GM10266 (cell line): ENCODE measurements at regions not wholly inside any gene's neighbourhood (a gene's known extent, or its start where the extent isn't known, plus 50 kb on each side); places are given as distances from the start of the nearest gene placed in this dataset.

ENCODE experiments used
- DNase-seq: peaks from one replicate; pipeline ENCODE4 v3.0.0; 2012; ENCODE audit errors: extremely low spot score
- CTCF ChIP-seq: IDR thresholded peaks from 2 replicates; pipeline ENCODE4 v1.5.1; 2012; ENCODE audit warnings: mild to moderate bottlenecking, low read depth; ENCODE audit not compliant: control insufficient read depth, insufficient read depth; ENCODE audit errors: missing control alignments

- DNase-seq: no peak
- TF ChIP-seq CTCF: no peak
Observed at GRCh38 chr13:83332751-83333150, 549.5 kb downstream of the SLITRK1 start.

GRCh38 chr13:83327091-83327490, 555.2 kb downstream of the SLITRK1 start:
- DNase-seq: no peak
- no peak for TF ChIP-seq CTCF

- no peak for DNase-seq
Observed at GRCh38 chr13:83325125-83325853, 557.0 kb downstream of the SLITRK1 start.

GRCh38 chr13:83311886-83312577, 570.2 kb downstream of the SLITRK1 start:
- no peak for TF ChIP-seq CTCF
- DNase-seq: no peak

More at GRCh38 chr13:83325125-83325853, 557.0 kb downstream of the SLITRK1 start:
- TF ChIP-seq CTCF: no peak

- no peak for TF ChIP-seq CTCF
- DNase-seq: no peak
Observed at GRCh38 chr13:83298617-83299016, 583.7 kb downstream of the SLITRK1 start.

- DNase-seq: no peak
- no peak for TF ChIP-seq CTCF
Observed at GRCh38 chr13:83297586-83298290, 584.5 kb downstream of the SLITRK1 start.

- no peak for TF ChIP-seq CTCF
- DNase-seq: no peak
Observed at GRCh38 chr13:83295686-83296085, 586.6 kb downstream of the SLITRK1 start.
